HG02970 (cell line): ENCODE measurements at regions not wholly inside any gene's neighbourhood (a gene's known extent, or its start where the extent isn't known, plus 50 kb on each side); places are given as distances from the start of the nearest gene placed in this dataset.

Source experiments
- ATAC-seq: cut with Tn5 transposase; IDR thresholded peaks from one replicate; pipeline ENCODE4 v1.9.1; 2021; ENCODE audit warnings: mild to moderate bottlenecking, moderate library complexity, moderate number of reproducible peaks; ENCODE audit not compliant: unreplicated experiment, low FRiP score

GRCh38 chr12:14247166-14247565 lies 118.3 kb upstream of the ATF7IP start:
- ATAC-seq = no peak

GRCh38 chr12:14249368-14249767 lies 116.1 kb upstream of the ATF7IP start:
- no peak for ATAC-seq

GRCh38 chr12:14252697-14253096 lies 112.8 kb upstream of the ATF7IP start:
- no peak for ATAC-seq

- ATAC-seq = no peak
These were observed 112.0 kb upstream of the ATF7IP start for GRCh38 chr12:14253496-14253895.

GRCh38 chr12:14254781-14255180 lies 110.7 kb upstream of the ATF7IP start:
- ATAC-seq = no peak

- ATAC-seq = no peak
These were observed 109.4 kb upstream of the ATF7IP start for GRCh38 chr12:14256121-14256520.

GRCh38 chr12:14256555-14257169 lies 108.8 kb upstream of the ATF7IP start:
- no peak for ATAC-seq

- ATAC-seq = no peak
These were observed 108.2 kb upstream of the ATF7IP start for GRCh38 chr12:14257303-14257733.

- ATAC-seq = peak; percentile 66
These were observed 107.5 kb upstream of the ATF7IP start for GRCh38 chr12:14257734-14258574.

- no peak for ATAC-seq
These were observed 106.9 kb upstream of the ATF7IP start for GRCh38 chr12:14258575-14258940.

- ATAC-seq = no peak
These were observed 105.9 kb upstream of the ATF7IP start for GRCh38 chr12:14259481-14260010.

GRCh38 chr12:14260011-14260993 lies 105.2 kb upstream of the ATF7IP start:
- ATAC-seq = no peak

GRCh38 chr12:14261096-14261495 lies 104.4 kb upstream of the ATF7IP start:
- ATAC-seq = no peak

GRCh38 chr12:14261861-14262260 lies 103.6 kb upstream of the ATF7IP start:
- ATAC-seq = no peak

GRCh38 chr12:14262771-14263511 lies 102.5 kb upstream of the ATF7IP start:
- no peak for ATAC-seq

- ATAC-seq = no peak
These were observed 101.7 kb upstream of the ATF7IP start for GRCh38 chr12:14263742-14264141.

- no peak for ATAC-seq
These were observed 101.2 kb upstream of the ATF7IP start for GRCh38 chr12:14264316-14264715.

- no peak for ATAC-seq
These were observed 100.7 kb upstream of the ATF7IP start for GRCh38 chr12:14264778-14265177.

- no peak for ATAC-seq
These were observed 97.4 kb upstream of the ATF7IP start for GRCh38 chr12:14268120-14268515.

- ATAC-seq = no peak
These were observed 95.1 kb upstream of the ATF7IP start for GRCh38 chr12:14270392-14270791.
